Right cardiac atrium (tissue), 5 donors: ENCODE measurements at regions not wholly inside any gene's neighbourhood (a gene's known extent, or its start where the extent isn't known, plus 50 kb on each side); places are given as distances from the start of the nearest gene placed in this dataset.

Experiments
- ATAC-seq, 2 donors: fragments of 200-7000 bp; cut with Tn5 transposase; one replicate each; pipeline versions ENCODE4 v1.8.0 to v1.9.1; 2020; ENCODE audit warnings: moderate library complexity in 2 of 2, mild to moderate bottlenecking in 1 of 2
- DNase-seq, 3 donors: peaks; one replicate each; pipeline ENCODE4 v3.0.0-alpha.2; 2020
- H3K27ac ChIP-seq: one replicate; pipeline ENCODE4 v1.5.1; 2013; ENCODE audit warnings: mild to moderate bottlenecking, low read length, control low read depth, moderate library complexity
- H3K27me3 ChIP-seq: one replicate; pipeline ENCODE4 v1.6.1; 2013; ENCODE audit not compliant: control insufficient read depth, insufficient read depth
- H3K4me1 ChIP-seq: one replicate; pipeline ENCODE4 v1.6.1; 2013; ENCODE audit warnings: low read length; ENCODE audit not compliant: control insufficient read depth, insufficient read depth
- H3K4me3 ChIP-seq: one replicate; pipeline ENCODE4 v1.5.1; 2013; ENCODE audit warnings: low read length, control low read depth
- H3K9me3 ChIP-seq: one replicate; pipeline ENCODE4 v1.6.1; 2013; ENCODE audit warnings: low read length; ENCODE audit not compliant: control insufficient read depth
- WGBS: extraction: QIAGEN DNeasy Blood & Tissue Kit; methylation state at CpG from one replicate; pipeline ENCODE4 v1.1.7; 2013; 5-methylcytosine and 5-hydroxymethylcytosine counted together
- intact Hi-C, 4 donors: fragments of 100-400 bp; cut with DNase I; formaldehyde crosslinking; loops; one replicate each; pipeline versions ENCODE4 v1.11.0 to v1.14.0; 2022 to 2023
- donor health status: healthy with polysubstance abuse.
- donor health status: DM: no; HTN: yes; CAD: no.
- donor health status: DM: no; HTN: no; CAD: no.
- donor health status: DM: no; HTN: yes; CAD: no; lungs with severe emphysema.
- donor health status: DM: yes; HTN: yes; CAD: no.

DNA sequence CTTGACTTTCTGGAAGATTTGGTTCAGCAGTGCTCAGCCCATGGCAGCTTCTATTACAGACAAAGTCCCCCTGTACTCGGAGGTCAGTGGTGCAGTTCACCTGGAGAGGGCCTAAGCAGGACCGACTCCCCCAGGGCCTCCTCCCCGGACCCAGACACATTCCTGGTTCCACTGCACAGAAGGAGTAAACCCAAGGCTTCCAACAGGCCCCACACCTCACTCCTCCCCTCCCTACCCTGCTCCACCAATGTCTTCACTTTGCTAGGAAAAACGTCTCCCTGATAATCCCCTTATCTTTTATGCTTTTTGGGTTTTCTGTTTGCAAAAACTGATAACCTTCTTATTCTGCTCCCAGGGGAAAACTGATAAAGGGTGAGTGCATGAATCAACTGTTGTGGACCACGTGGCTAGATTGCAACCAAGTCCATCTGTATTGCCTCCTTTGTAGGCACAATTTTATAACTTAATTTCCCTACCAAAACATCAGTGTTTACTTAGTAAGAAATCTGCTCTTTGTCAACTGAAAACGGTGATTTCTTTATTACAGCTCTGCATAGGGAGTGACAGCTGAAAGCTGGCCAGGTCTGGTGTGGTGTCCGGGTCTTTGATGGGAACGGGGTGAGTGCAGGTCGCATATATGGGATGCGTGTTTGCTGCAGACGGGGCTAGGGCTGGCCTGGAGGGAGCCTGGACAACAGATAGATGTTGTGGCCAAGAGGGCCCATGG, 202.5 kb downstream of the GLI2 start:
- Histone ChIP-seq H3K4me1 (peaks cover 8% of the 10 kb centered on the region), H3K4me3 (no peak overlapping the region), H3K9me3 (no peaks in the 10 kb centered on the region), H3K27me3 (no peaks in the 10 kb centered on the region), H3K27ac (peak overlapping the region; percentile 28)
- WGBS: 28% methylated on average over 11 of the region's 11 CpGs
- peak in 1 of 3 donors; percentile 65 for DNase-seq
- peak; percentile 7 to 20 for ATAC-seq
- intact Hi-C loops: no loop called here

DNA sequence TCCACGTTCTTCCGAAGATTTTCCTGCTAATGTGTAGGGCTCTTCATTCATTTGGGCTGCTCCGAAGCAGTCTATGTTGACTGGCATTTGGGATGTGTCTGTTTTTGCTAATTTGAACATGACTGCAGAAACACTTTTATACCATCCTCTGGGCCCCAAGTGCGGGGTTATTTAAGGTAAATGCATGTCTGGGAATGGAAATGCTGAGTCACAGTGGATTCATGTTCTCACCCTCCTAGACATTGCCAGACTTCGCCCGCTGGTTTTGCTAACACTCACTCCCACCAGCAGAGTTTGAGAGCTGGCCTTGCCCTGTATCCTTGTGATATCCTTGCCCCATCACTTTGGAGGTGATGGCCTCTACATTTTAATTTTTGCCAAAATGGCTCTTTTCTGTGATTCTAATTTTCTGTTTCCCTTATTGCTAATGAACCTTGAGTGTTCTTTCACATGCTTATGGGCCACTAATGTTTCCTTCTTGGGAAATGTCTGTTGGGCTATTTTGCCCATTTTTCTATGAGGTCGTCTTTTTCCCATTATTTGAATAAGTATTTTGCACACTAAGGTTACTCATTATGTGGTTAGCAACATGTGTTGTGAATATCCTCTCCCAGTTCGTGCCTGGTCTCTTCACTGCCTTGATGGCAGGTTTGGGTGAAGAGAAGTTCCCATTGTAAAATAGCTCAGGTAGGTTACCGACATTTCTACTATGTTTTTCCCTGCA, 204.1 kb downstream of the GLI2 start:
- no peaks in the 10 kb centered on the region for H3K9me3 ChIP-seq
- H3K27ac ChIP-seq: no peak overlapping the region
- no peak overlapping the region for H3K4me3 ChIP-seq
- 65% methylated on average over 9 of the region's 9 CpGs for WGBS
- H3K27me3 ChIP-seq: no peaks in the 10 kb centered on the region
- intact Hi-C loops: no loop called here
- DNase-seq (no peak), ATAC-seq (peak in 1 of 2 donors; percentile 9)
- peaks cover 6% of the 10 kb centered on the region for H3K4me1 ChIP-seq

DNA sequence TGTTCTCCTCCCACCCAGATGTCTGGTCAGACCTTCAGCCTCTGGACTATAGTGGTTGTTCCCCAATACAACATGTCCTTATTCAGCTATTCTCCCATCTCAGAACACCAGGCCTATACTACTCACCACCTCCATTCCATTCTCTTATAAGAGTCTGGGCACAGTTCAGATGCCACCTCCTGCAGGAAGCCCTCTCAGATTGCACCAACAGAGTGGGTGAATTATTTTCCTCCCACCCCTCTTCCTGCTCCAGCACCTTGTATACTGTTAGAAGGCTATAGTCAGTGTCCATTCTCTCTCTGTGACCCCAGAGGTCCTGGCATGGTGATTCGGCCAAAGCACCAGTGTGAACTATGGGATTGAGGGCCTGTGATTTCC, 204.6 kb downstream of the GLI2 start:
- no peak overlapping the region for H3K27ac ChIP-seq
- WGBS: 92% methylated on average over 1 of the region's 1 CpG
- H3K27me3 ChIP-seq: no peaks in the 10 kb centered on the region
- ATAC-seq: no peak
- intact Hi-C loops: no loop called here
- no peaks in the 10 kb centered on the region for H3K9me3 ChIP-seq
- no peak for DNase-seq
- H3K4me1 ChIP-seq: peaks cover 6% of the 10 kb centered on the region
- H3K4me3 ChIP-seq: no peak overlapping the region

DNA sequence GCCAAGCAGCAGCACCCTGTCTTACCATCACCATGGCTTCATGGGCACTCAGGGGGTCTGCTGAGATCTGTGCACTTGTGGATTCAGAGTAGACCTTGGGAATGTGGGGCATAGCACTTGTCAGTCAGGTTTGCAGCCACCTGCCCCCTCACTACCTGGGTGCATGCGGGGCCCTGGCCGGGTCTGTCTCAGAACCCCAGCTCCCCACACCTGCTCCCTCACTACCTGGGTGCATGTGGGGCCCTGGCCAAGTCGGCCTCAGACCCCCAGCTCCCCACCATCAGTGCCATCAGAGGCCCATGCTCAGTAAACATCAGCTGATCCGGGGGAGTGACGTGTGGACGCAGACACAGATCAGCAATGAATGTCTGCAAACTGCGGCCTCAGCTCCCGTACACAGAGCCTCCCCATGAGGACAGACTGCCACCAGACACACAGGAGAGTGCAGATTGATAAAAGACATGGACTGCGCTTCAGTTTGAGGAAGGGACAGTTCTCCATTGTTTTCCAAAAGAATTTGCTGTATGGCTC, 205.1 kb downstream of the GLI2 start:
- H3K4me1 ChIP-seq: peaks cover 6% of the 10 kb centered on the region
- DNase-seq: peak in 1 of 3 donors; percentile 51
- intact Hi-C loops: no loop called here

DNA sequence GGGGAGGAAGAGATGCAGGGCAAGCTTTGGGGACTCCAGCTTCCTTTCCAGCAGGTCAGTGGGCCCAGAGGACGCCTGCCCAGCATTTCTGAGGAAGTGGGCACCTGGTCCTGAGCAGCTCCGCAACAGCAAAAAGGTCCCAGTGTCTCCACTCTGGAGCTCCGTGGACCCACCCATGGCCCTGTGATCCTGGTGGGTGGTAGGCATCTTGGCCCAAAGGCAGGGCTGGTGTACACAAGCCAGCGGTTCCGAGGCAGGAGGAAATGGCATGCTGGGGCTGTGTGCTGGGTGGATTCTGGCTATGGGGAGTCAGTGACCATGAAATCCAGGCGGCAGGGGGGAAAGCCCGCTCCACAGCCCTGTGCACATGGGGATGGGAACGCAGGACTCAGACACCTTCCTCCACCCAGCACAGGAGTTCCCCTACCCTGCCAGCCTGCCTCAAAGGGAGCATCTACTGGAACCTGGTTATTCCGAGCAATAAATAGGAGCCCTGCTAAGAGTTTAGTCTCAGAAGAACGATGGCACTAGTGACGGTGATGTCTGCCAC, 206.0 kb downstream of the GLI2 start:
- DNase-seq: no peak
- H3K4me1 ChIP-seq: peaks cover 6% of the 10 kb centered on the region
- H3K4me3 ChIP-seq: no peak overlapping the region
- 83% methylated on average over 11 of the region's 11 CpGs for WGBS
- no peak overlapping the region for H3K27ac ChIP-seq
- ATAC-seq: no peak
- no peaks in the 10 kb centered on the region for H3K27me3 ChIP-seq
- H3K9me3 ChIP-seq: no peaks in the 10 kb centered on the region
- intact Hi-C loops: no loop called here

More for the DNA sequence above, 205.1 kb downstream of the GLI2 start:
- no peaks in the 10 kb centered on the region for H3K27me3 ChIP-seq
- H3K4me3 ChIP-seq: no peak overlapping the region
- no peak for ATAC-seq
- no peak overlapping the region for H3K27ac ChIP-seq
- H3K9me3 ChIP-seq: no peaks in the 10 kb centered on the region
- WGBS: 77% methylated on average over 9 of the region's 9 CpGs

DNA sequence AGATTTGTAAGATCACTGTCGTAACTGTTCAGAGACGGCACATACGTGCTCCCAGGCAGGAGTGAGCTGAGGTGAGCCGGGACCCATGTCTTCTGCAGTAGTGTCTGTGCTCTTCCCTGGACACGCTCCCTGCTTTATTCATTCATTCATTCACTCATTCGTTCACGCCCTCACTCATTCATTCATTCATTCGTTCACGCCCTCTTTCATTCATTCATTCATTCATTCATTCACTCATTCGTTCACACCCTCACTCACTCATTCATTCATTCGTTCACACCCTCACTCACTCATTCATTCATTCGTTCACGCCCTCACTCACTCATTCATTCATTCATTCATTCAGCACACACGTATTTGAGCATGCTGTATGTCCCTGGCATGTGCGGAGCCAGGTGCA, 207.0 kb downstream of the GLI2 start:
- intact Hi-C loops: no loop called here
- DNase-seq (no peak), ATAC-seq (no peak)
- H3K4me1 ChIP-seq: peaks cover 6% of the 10 kb centered on the region
- WGBS: 91% methylated on average over 15 of the region's 15 CpGs
- H3K27ac ChIP-seq: no peak overlapping the region
- no peaks in the 10 kb centered on the region for H3K9me3 ChIP-seq
- no peaks in the 10 kb centered on the region for H3K27me3 ChIP-seq
- no peak overlapping the region for H3K4me3 ChIP-seq

DNA sequence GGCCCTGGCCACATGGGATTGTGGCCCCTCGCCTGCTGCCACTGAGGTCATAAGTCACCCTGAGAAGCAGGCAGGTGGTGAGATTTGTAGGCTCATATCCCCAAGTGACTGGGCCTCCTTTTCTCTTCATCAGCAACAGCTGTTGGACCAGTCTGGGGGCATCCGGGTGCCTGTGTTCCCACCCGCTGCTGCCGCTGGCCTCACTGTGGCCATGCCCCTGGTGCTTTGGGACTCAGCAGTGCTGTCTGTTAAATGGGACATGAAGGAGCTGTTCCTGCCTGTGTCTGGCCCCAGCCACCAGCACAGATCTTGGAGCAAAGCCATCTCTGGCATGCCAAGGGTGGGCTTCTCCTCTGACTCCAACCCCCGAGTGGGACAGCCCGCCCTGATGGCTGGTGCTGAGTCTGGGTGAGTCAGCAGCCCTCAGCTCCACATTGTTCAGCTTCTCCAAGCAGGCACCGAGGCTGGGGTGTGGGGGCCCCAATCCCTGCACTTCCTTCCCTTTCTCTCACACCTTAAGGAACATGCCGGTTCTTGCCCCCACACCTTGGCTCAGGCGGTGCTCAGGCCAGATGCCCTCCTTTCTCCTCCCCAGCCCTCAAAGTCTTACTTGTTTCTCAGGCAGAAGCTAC, 207.9 kb downstream of the GLI2 start:
- intact Hi-C loops: no loop called here
- Histone ChIP-seq H3K4me3 (no peak overlapping the region), H3K27me3 (no peaks in the 10 kb centered on the region), H3K9me3 (no peaks in the 10 kb centered on the region), H3K27ac (no peak overlapping the region), H3K4me1 (peaks cover 2% of the 10 kb centered on the region)
- WGBS: 85% methylated on average over 9 of the region's 9 CpGs
- DNase-seq (peak in 1 of 3 donors; percentile 42), ATAC-seq (no peak)

DNA sequence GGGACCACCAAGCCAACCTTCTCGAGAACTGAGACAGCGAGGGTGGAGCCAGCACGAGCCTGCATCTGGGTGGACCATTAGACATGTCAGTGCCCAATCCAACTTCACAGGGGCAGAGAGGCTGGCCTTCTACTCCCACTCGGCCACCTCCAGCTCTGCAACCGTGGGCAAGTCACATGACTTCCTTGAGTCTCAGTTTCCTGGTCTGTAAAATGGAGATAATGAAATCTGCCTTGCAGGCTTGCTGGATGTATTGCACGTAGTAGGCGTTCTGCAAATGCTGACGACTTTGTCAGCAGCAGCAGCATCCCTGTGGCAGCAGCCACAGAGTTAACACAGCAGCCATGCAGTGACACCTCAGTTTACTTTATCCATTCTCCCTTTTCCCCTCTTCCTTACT, 208.9 kb downstream of the GLI2 start:
- H3K4me3 ChIP-seq: no peak overlapping the region
- H3K27ac ChIP-seq: no peak overlapping the region
- peak in 1 of 3 donors; percentile 43 for DNase-seq
- WGBS: 84% methylated on average over 8 of the region's 8 CpGs
- intact Hi-C loops: no loop called here
- no peaks in the 10 kb centered on the region for H3K9me3 ChIP-seq
- no peaks in the 10 kb centered on the region for H3K27me3 ChIP-seq
- ATAC-seq: no peak
- H3K4me1 ChIP-seq: no peaks in the 10 kb centered on the region

DNA sequence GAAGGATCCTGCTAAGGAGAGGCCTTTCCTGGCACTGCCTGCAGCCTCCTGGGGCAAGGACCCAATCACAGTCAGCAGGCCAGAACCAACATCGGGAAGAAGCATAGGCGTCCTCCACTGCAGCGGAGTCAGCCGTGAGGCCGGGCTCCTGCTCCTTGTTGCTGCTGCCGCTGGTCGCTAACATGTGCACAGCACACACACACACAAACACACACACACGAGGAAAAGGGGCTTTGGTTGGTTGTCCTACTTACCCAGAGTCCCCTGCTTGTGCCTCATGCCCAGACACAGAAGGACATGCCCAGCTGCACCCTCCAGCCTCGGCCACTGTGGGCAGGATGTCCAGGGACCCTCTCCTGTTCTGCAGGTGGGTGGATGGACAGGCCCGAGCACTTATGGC, 209.4 kb downstream of the GLI2 start:
- no peak overlapping the region for H3K27ac ChIP-seq
- WGBS: 78% methylated on average over 10 of the region's 10 CpGs
- ATAC-seq: no peak
- peak in 1 of 3 donors; percentile 19 for DNase-seq
- H3K4me3 ChIP-seq: no peak overlapping the region
- intact Hi-C loops: no loop called here
- H3K4me1 ChIP-seq: no peaks in the 10 kb centered on the region
- no peaks in the 10 kb centered on the region for H3K9me3 ChIP-seq
- no peaks in the 10 kb centered on the region for H3K27me3 ChIP-seq

DNA sequence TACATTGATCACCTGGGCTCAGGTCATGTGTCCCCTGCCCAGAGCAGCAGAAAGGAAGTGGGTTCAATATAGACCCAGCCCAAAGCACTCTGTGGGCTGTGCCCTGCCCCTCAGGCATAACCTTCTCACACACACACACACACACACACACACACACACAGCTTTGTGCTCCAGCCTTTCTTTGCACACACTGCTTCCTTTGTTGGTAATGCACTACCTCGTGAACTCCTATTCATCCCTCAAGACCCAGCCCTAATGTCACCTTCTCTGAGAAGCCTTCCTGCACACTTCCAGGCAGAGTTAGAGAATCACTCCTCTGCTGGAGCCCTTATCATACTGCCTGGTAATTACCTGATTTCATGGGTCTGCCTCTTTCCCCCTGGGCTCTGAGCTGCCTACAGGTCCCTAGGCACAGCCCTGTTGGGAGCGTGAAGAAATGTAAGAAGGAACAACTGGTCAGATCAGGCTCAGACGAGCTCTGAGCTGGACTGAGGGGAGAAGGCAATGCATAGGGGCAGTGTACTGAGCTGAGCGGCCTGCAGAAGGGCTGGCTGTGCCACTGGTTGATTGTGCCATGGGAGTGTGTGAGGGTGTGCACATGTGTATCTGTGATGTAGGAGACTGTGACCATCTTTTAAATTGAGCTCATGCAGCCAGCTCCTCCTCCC, 210.3 kb downstream of the GLI2 start:
- Histone ChIP-seq H3K27me3 (no peaks in the 10 kb centered on the region), H3K9me3 (no peaks in the 10 kb centered on the region), H3K4me1 (no peaks in the 10 kb centered on the region), H3K4me3 (no peak overlapping the region), H3K27ac (no peak overlapping the region)
- no peak for ATAC-seq
- intact Hi-C loops: no loop called here
- 95% methylated on average over 4 of the region's 4 CpGs for WGBS
- DNase-seq: no peak
